GM12878 (cell line): ENCODE measurements at regions not wholly inside any gene's neighbourhood (a gene's known extent, or its start where the extent isn't known, plus 50 kb on each side); places are given as distances from the start of the nearest gene placed in this dataset.

Source experiments
- CBFB ChIP-seq: IDR thresholded peaks from 2 replicates; pipeline ENCODE4 v1.6.1; 2016; ENCODE audit warnings: antibody characterized with exemption, low read depth
- E4F1 ChIP-seq: fragments of 450-650 bp; IDR thresholded peaks from 2 replicates; pipeline ENCODE4 v1.6.1; 2018; ENCODE audit warnings: borderline replicate concordance, mild to moderate bottlenecking; ENCODE audit not compliant: partially characterized antibody
- ELK1 ChIP-seq: IDR thresholded peaks from 2 replicates; pipeline ENCODE4 v1.6.1; 2012; ENCODE audit warnings: low read depth, low read length, improper control_type of control experiment
- ETV6 ChIP-seq, 2 experiments: fragments of 450-650 bp in 1 of 2; IDR thresholded peaks in 1 of 2; conservative IDR thresholded peaks in 1 of 2; 2 replicates each; pipeline ENCODE4 v1.6.1; 2014; ENCODE audit warnings: antibody characterized with exemption in 1 of 2, borderline replicate concordance in 1 of 2, low read depth in 1 of 2, mild to moderate bottlenecking in 1 of 2, moderate library complexity in 1 of 2
- FOXM1 ChIP-seq: IDR thresholded peaks from 2 replicates; pipeline ENCODE4 v1.6.1; 2012; ENCODE audit warnings: low read depth, mild to moderate bottlenecking, inconsistent platforms, low read length, moderate library complexity
- HDAC2 ChIP-seq: fragments of 200-600 bp; sonication (generic); IDR thresholded peaks from 2 replicates; pipeline ENCODE4 v1.6.1; 2017
- NBN ChIP-seq: fragments of 450-650 bp; IDR thresholded peaks from 2 replicates; pipeline ENCODE4 v1.6.1; 2016
- RB1 ChIP-seq: fragments of 450-650 bp; formaldehyde crosslinking; IDR thresholded peaks from 2 replicates; pipeline ENCODE4 v1.6.1; 2017; ENCODE audit warnings: mild to moderate bottlenecking, borderline replicate concordance
- RELB ChIP-seq: fragments of 450-650 bp; IDR thresholded peaks from 2 replicates; pipeline ENCODE4 v1.6.1; 2017; ENCODE audit warnings: low read depth, mild to moderate bottlenecking, moderate library complexity
- SMAD5 ChIP-seq: IDR thresholded peaks from 2 replicates; pipeline ENCODE4 v1.6.1; 2016; ENCODE audit warnings: antibody characterized with exemption, low read depth
- SP1 ChIP-seq: IDR thresholded peaks from one replicate; pipeline ENCODE4 v1.6.1; 2011; ENCODE audit warnings: low read depth, low read length
- SPI1 ChIP-seq: IDR thresholded peaks from 2 replicates; pipeline ENCODE4 v1.6.1; 2011; ENCODE audit warnings: low read depth, mild to moderate bottlenecking, low read length, moderate library complexity, borderline replicate concordance; ENCODE audit not compliant: insufficient read depth
- TCF3 ChIP-seq: IDR thresholded peaks from 2 replicates; pipeline ENCODE4 v1.6.1; 2012; ENCODE audit warnings: low read depth, mild to moderate bottlenecking, low read length, borderline replicate concordance; ENCODE audit not compliant: insufficient read depth
- TCF7 ChIP-seq: IDR thresholded peaks from 2 replicates; pipeline ENCODE4 v1.6.1; 2014; ENCODE audit warnings: antibody characterized with exemption, borderline replicate concordance
- ZBED1 ChIP-seq: IDR thresholded peaks from 2 replicates; pipeline ENCODE4 v1.6.1; 2016; ENCODE audit warnings: borderline replicate concordance
- ZBTB4 ChIP-seq: fragments of 450-650 bp; formaldehyde crosslinking; IDR thresholded peaks from 2 replicates; pipeline ENCODE4 v1.4.0; 2022; ENCODE audit warnings: mild to moderate bottlenecking, moderate library complexity
- ZNF274 ChIP-seq: IDR thresholded peaks from one replicate; pipeline ENCODE4 v1.8.0; 2011; ENCODE audit not compliant: insufficient read length, insufficient read depth
- TF ChIP-seq, protein P1 (sequence below): fragments of 450-650 bp; IDR thresholded peaks from 2 replicates; pipeline ENCODE4 v1.6.1; 2018; ENCODE audit warnings: mild to moderate bottlenecking, low read depth, moderate library complexity; ENCODE audit not compliant: partially characterized antibody
- TF ChIP-seq, protein P2 (sequence below): fragments of 450-650 bp; IDR thresholded peaks from 2 replicates; pipeline ENCODE4 v1.6.1; 2016; ENCODE audit warnings: mild to moderate bottlenecking

GRCh38 chr3:182717216-182717615 lies 76.1 kb upstream of the ATP11B start (continued):
- TF ChIP-seq, protein P1, sequence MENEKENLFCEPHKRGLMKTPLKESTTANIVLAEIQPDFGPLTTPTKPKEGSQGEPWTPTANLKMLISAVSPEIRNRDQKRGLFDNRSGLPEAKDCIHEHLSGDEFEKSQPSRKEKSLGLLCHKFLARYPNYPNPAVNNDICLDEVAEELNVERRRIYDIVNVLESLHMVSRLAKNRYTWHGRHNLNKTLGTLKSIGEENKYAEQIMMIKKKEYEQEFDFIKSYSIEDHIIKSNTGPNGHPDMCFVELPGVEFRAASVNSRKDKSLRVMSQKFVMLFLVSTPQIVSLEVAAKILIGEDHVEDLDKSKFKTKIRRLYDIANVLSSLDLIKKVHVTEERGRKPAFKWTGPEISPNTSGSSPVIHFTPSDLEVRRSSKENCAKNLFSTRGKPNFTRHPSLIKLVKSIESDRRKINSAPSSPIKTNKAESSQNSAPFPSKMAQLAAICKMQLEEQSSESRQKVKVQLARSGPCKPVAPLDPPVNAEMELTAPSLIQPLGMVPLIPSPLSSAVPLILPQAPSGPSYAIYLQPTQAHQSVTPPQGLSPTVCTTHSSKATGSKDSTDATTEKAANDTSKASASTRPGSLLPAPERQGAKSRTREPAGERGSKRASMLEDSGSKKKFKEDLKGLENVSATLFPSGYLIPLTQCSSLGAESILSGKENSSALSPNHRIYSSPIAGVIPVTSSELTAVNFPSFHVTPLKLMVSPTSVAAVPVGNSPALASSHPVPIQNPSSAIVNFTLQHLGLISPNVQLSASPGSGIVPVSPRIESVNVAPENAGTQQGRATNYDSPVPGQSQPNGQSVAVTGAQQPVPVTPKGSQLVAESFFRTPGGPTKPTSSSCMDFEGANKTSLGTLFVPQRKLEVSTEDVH, result no peak
- no peak for TF ChIP-seq ZBED1
- no peak for TF ChIP-seq SMAD5
- no peak for TF ChIP-seq ELK1
- no peak for TF ChIP-seq SP1
- TF ChIP-seq E4F1, result no peak
- peak; percentile 53; the same call in 1 of the 2 replicates for TF ChIP-seq RELB
- TF ChIP-seq RB1, result no peak
- no peak for TF ChIP-seq ZBTB4 (CRISPR knock-in tag)
- TF ChIP-seq NBN, result no peak
- no peak for TF ChIP-seq TCF3
- 0 out of 4 replicates have a peak, but pooled peaks of 1 of the 2 experiments have one; percentile 14 for TF ChIP-seq ETV6 (conservative IDR thresholded peaks at IDR 0.05 in 1 of 2, IDR thresholded peaks at IDR 0.05 in 1 of 2; ENCODE audit: borderline replicate concordance in 1 of 2, low read depth in 1 of 2)
- TF ChIP-seq CBFB, result 0 out of 2 replicates have a peak, but pooled peaks have one; percentile 48
- no peak for TF ChIP-seq HDAC2
- no peak for TF ChIP-seq FOXM1
- no peak for TF ChIP-seq TCF7
- no peak for TF ChIP-seq ZNF274
- no peak for TF ChIP-seq SPI1
- TF ChIP-seq, protein P2, sequence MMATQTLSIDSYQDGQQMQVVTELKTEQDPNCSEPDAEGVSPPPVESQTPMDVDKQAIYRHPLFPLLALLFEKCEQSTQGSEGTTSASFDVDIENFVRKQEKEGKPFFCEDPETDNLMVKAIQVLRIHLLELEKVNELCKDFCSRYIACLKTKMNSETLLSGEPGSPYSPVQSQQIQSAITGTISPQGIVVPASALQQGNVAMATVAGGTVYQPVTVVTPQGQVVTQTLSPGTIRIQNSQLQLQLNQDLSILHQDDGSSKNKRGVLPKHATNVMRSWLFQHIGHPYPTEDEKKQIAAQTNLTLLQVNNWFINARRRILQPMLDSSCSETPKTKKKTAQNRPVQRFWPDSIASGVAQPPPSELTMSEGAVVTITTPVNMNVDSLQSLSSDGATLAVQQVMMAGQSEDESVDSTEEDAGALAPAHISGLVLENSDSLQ, result no peak
